ENCODE measurements at regions not wholly inside any gene's neighbourhood (a gene's known extent, or its start where the extent isn't known, plus 50 kb on each side); places are given as distances from the start of the nearest gene placed in this dataset.

DNA sequence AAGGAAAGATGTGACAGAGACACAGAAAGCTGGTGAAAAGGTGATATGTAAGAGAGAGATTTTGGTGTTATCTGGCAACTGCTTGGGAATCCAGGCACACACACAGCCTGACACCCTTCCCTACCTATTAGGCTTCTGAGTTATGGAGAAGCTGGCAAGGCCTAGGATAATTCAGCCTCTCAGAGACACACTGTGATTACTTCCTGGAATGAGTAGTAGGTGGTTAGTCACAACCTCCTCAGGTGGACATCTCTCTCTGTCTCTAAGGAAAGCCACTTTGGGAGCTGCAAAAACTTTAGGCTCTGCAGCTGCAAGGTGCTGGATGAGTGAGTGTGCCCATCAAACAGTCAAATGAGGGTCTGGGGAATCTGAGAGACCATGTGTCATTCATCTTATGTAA, 201.9 kb downstream of the PDCD6IP start:
- H3K4me3 ChIP-seq (ENCODE audit: low read depth, low read length), result no peak overlapping the region
- TF ChIP-seq, protein P1, sequence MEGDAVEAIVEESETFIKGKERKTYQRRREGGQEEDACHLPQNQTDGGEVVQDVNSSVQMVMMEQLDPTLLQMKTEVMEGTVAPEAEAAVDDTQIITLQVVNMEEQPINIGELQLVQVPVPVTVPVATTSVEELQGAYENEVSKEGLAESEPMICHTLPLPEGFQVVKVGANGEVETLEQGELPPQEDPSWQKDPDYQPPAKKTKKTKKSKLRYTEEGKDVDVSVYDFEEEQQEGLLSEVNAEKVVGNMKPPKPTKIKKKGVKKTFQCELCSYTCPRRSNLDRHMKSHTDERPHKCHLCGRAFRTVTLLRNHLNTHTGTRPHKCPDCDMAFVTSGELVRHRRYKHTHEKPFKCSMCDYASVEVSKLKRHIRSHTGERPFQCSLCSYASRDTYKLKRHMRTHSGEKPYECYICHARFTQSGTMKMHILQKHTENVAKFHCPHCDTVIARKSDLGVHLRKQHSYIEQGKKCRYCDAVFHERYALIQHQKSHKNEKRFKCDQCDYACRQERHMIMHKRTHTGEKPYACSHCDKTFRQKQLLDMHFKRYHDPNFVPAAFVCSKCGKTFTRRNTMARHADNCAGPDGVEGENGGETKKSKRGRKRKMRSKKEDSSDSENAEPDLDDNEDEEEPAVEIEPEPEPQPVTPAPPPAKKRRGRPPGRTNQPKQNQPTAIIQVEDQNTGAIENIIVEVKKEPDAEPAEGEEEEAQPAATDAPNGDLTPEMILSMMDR (IDR thresholded peaks at IDR 0.05; ENCODE audit: low read depth, low read length), result no peak
- TF ChIP-seq MYC (IDR thresholded peaks at IDR 0.05; ENCODE audit: low read depth, low read length) (no peak), POLR2A (IDR thresholded peaks at IDR 0.05; ENCODE audit: extremely low read depth, insufficient read length) (no peak)
- TF ChIP-seq, protein P2, sequence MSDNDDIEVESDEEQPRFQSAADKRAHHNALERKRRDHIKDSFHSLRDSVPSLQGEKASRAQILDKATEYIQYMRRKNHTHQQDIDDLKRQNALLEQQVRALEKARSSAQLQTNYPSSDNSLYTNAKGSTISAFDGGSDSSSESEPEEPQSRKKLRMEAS (IDR thresholded peaks at IDR 0.05; ENCODE audit: low read depth, low read length), result no peak
- DNase-seq (ENCODE audit: low read depth), result no peak

DNA sequence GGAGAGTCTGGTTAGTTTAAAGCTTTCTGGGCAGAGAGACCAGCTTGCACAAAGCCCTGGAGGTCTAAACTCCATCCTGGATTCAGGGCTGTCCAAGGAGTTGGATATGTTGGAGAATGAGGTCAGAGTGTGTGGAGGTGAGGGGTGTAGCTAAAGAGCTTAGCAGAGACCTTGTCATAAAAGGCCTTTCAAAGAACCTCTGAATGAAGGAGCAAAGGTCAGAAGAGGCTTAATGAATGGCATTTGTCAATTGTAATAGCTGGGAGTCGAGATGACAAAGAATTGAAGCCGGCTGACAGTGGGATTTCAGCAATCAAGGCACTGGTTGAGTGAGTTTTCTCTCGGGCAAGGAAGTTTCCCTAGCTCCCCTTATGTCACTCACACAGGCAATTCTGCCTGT, 202.6 kb downstream of the PDCD6IP start:
- H3K4me3 ChIP-seq (ENCODE audit: low read depth, low read length), result no peak overlapping the region
- DNase-seq (ENCODE audit: low read depth), result no peak
- TF ChIP-seq, protein P1 (IDR thresholded peaks at IDR 0.05; ENCODE audit: low read depth, low read length), result no peak
- TF ChIP-seq POLR2A (IDR thresholded peaks at IDR 0.05; ENCODE audit: extremely low read depth, insufficient read length) (no peak), MYC (IDR thresholded peaks at IDR 0.05; ENCODE audit: low read depth, low read length) (no peak)
- TF ChIP-seq, protein P2 (IDR thresholded peaks at IDR 0.05; ENCODE audit: low read depth, low read length), result no peak

DNA sequence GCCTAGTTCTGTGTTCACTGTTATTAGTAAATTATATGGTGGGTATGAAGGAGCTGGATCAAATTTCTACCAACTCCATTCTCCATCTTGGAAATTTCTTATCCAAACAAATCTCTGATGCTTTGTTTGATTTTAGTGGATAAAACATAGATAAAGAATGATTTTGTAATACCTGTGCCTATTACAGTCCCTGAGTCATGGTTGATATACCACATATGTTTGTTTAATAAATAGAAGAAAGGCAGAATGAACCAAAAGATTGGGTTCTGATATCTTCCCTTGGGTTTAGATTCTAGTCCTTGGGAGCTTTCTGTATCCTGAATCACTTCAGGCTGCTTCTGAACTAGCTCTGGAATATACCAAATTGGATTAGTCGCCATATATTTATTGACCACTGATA, 203.6 kb downstream of the PDCD6IP start:
- DNase-seq (ENCODE audit: low read depth), result no peak
- TF ChIP-seq, protein P1 (IDR thresholded peaks at IDR 0.05; ENCODE audit: low read depth, low read length), result no peak
- no peak for TF ChIP-seq MYC (IDR thresholded peaks at IDR 0.05; ENCODE audit: low read depth, low read length)
- TF ChIP-seq, protein P2 (IDR thresholded peaks at IDR 0.05; ENCODE audit: low read depth, low read length), result no peak
- H3K4me3 ChIP-seq (ENCODE audit: low read depth, low read length), result no peak overlapping the region

DNA sequence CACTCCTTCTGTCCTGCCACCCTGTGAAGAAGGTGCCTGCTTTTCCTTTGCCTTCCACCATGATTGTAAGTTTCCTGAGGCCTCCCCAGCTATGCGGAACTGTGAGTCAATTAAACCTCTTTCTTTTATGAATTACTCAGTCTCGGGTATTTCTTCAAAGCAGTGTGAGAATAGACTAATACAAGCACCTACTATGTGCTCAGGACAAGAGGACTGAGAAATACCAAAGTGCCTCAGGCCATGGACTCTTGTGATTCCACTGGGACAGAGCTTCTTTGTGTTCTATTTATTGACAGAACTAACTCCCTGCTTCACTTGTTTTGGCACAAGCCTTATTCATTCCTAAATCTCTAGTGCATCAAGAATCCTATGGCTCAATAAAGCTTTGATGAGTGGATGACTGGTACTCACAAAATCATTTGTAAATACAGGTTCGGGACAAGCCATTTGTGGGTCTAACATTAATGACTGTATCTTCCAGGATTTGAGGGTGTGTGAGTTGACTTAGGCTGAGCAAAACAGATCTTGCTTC, 204.2 kb downstream of the PDCD6IP start:
- H3K4me3 ChIP-seq (ENCODE audit: low read depth, low read length), result no peak overlapping the region
- no peak for DNase-seq (ENCODE audit: low read depth)
- TF ChIP-seq, protein P1 (IDR thresholded peaks at IDR 0.05; ENCODE audit: low read depth, low read length), result no peak
- no peak for TF ChIP-seq MYC (IDR thresholded peaks at IDR 0.05; ENCODE audit: low read depth, low read length)
- TF ChIP-seq, protein P2 (IDR thresholded peaks at IDR 0.05; ENCODE audit: low read depth, low read length), result no peak
- TF ChIP-seq POLR2A (IDR thresholded peaks at IDR 0.05; ENCODE audit: extremely low read depth, insufficient read length), result no peak

DNA sequence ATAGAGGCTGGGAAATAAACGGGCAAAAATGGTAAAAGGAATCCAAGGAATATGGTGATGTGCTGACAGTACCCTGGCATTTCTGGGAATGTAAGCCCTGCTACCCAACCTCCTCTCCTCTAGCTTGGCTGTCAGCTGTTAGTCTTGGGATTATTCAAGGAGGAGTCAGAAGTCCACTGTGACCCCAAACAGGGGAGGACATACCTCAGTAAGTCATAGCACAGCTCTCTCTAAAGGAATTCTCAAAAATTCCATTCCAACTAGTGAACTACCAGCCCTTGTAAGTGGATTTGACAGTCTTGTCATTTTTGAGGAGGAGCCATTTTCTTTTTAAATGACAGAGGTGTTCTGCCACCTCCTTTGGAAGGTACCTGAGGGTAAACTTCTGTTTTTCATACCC, 207.5 kb downstream of the PDCD6IP start:
- DNase-seq (ENCODE audit: low read depth), result no peak
- H3K4me3 ChIP-seq (ENCODE audit: low read depth, low read length), result no peak overlapping the region
- no peak for TF ChIP-seq POLR2A (IDR thresholded peaks at IDR 0.05; ENCODE audit: extremely low read depth, insufficient read length)
- TF ChIP-seq, protein P2 (IDR thresholded peaks at IDR 0.05; ENCODE audit: low read depth, low read length), result no peak
- no peak for TF ChIP-seq MYC (IDR thresholded peaks at IDR 0.05; ENCODE audit: low read depth, low read length)
- TF ChIP-seq, protein P1 (IDR thresholded peaks at IDR 0.05; ENCODE audit: low read depth, low read length), result no peak
